HuH-7.5 (cell line): ENCODE measurements at regions not wholly inside any gene's neighbourhood (a gene's known extent, or its start where the extent isn't known, plus 50 kb on each side); places are given as distances from the start of the nearest gene placed in this dataset.

Experiments
- DNase-seq: peaks from one replicate; pipeline ENCODE4 v3.0.0; 2011; ENCODE audit warnings: low spot score

- no peak for DNase-seq
These were observed 1052.6 kb upstream of the RBFOX1 start for GRCh38 chr16:6280055-6280454.

GRCh38 chr16:6279286-6279685 lies 1053.4 kb upstream of the RBFOX1 start:
- no peak for DNase-seq

- DNase-seq = no peak
These were observed 1058.3 kb upstream of the RBFOX1 start for GRCh38 chr16:6274351-6274750.

GRCh38 chr16:6267682-6268081 lies 1065.0 kb upstream of the RBFOX1 start:
- DNase-seq = no peak

- DNase-seq = no peak
These were observed 1065.9 kb upstream of the RBFOX1 start for GRCh38 chr16:6266703-6267102.

- DNase-seq = no peak
These were observed 1066.7 kb upstream of the RBFOX1 start for GRCh38 chr16:6265968-6266367.

- DNase-seq = no peak
These were observed 1074.6 kb upstream of the RBFOX1 start for GRCh38 chr16:6258056-6258455.

GRCh38 chr16:6252541-6252940 lies 1080.1 kb upstream of the RBFOX1 start:
- DNase-seq = no peak

- no peak for DNase-seq
These were observed 1082.1 kb upstream of the RBFOX1 start for GRCh38 chr16:6250511-6250910.

- no peak for DNase-seq
These were observed 1082.8 kb upstream of the RBFOX1 start for GRCh38 chr16:6249863-6250262.

GRCh38 chr16:6248199-6248598 lies 1084.4 kb upstream of the RBFOX1 start:
- no peak for DNase-seq

GRCh38 chr16:6247775-6248174 lies 1084.9 kb upstream of the RBFOX1 start:
- DNase-seq = no peak

- DNase-seq = no peak
These were observed 1085.5 kb upstream of the RBFOX1 start for GRCh38 chr16:6247150-6247549.

- DNase-seq = no peak
These were observed 1086.4 kb upstream of the RBFOX1 start for GRCh38 chr16:6246266-6246665.

- no peak for DNase-seq
These were observed 1100.6 kb upstream of the RBFOX1 start for GRCh38 chr16:6232056-6232455.

- DNase-seq = no peak
These were observed 1101.2 kb upstream of the RBFOX1 start for GRCh38 chr16:6231398-6231797.

GRCh38 chr16:6229186-6229585 lies 1103.5 kb upstream of the RBFOX1 start:
- DNase-seq = no peak

- DNase-seq = no peak
These were observed 1113.8 kb upstream of the RBFOX1 start for GRCh38 chr16:6218855-6219254.

GRCh38 chr16:6216836-6217235 lies 1115.8 kb upstream of the RBFOX1 start:
- DNase-seq = no peak

GRCh38 chr16:6211644-6212043 lies 1114.0 kb upstream of the EEF2KMT start:
- no peak for DNase-seq

- DNase-seq = no peak
These were observed 1111.8 kb upstream of the EEF2KMT start for GRCh38 chr16:6209355-6209930.

- no peak for DNase-seq
These were observed 1110.0 kb upstream of the EEF2KMT start for GRCh38 chr16:6207580-6207979.

- DNase-seq = no peak
These were observed 1109.5 kb upstream of the EEF2KMT start for GRCh38 chr16:6207124-6207523.

- DNase-seq = no peak
These were observed 1108.5 kb upstream of the EEF2KMT start for GRCh38 chr16:6206080-6206479.

GRCh38 chr16:6204945-6205344 lies 1107.3 kb upstream of the EEF2KMT start:
- no peak for DNase-seq
